ENCODE measurements at regions not wholly inside any gene's neighbourhood (a gene's known extent, or its start where the extent isn't known, plus 50 kb on each side); places are given as distances from the start of the nearest gene placed in this dataset.

DNA sequence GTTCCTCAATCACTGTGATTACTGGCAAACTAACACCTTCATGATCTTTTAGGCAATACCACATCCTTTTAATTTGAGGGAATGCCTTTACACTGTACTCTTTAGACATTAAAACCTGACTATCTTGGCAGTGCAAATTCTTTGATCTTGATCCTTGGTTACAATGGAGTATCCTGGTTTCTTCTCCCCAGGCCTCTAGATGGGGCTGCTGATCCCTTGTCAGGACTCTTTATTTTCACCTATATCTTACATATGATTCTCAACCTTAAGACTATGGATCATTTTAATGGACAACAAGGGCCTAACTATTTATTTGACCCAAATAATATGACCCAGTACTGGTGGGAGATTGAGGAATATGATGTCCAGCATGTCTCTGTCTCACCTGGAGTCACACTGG lies 1005.5 kb upstream of the INTU start:
- no peak for TF ChIP-seq CTCF (IDR thresholded peaks at IDR 0.05)
- TF ChIP-seq EP300 (IDR thresholded peaks at IDR 0.05), result no peak
- TF ChIP-seq POLR2A (IDR thresholded peaks at IDR 0.05), result no peak
- no peak for TF ChIP-seq POLR2AphosphoS5 (IDR thresholded peaks at IDR 0.05)
